Eye (tissue), 1 donor: ENCODE measurements at regions not wholly inside any gene's neighbourhood (a gene's known extent, or its start where the extent isn't known, plus 50 kb on each side); places are given as distances from the start of the nearest gene placed in this dataset.
"Not testable (repeated sequence)": the region's sequence is repeated elsewhere in the genome, so short reads cannot be mapped to it uniquely, and the experiment has no call there.

Source experiments
- DNase-seq: peaks from one replicate; pipeline ENCODE4 v3.0.0-alpha.2; 2015

DNA sequence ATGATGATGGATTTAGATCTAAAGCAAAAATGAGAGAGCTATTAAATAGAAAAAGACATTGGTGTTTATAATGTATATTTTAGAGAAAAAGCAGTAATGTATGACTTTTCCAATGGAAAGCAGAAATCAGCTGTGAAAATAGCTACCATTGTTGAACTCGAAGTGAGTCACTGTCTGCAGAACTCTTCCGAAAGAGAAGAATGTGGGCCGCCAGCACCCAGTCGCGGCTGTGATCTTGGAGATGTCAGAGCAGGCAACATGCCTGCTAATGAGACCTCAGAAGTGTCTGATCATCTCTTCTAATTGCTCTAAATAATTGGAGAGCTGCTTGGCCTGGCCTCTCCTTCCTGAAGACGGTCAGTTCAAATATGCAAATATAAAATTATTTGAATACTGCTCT lies 333.6 kb upstream of the RUNX1 start:
- no peak for DNase-seq

DNA sequence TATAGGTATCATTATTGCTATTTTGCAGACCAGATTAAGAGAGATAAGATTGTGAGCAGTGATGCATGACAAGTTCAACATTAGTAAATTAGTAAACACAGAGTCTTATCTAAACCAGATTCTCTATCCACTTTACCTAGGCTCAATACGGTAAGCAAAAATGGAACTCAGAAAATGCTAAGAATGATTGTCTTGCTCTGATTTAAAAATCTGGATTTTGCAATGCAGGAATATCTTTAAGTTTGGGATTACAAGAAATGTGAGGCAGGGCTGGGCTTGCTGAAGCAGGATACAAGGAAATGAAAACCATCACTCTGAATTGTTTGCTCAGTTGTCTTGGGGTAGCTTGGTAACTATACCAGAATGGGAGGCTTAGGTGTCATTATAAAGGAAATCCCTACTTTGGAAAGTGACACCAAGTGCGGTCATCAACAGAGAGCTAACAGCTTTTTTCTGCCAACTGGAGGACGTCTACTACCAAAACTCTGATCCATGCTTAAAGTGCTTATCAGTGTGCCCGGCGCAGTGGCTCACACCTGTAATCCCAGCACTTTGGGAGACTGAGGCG lies 332.7 kb upstream of the RUNX1 start:
- no peak for DNase-seq

DNA sequence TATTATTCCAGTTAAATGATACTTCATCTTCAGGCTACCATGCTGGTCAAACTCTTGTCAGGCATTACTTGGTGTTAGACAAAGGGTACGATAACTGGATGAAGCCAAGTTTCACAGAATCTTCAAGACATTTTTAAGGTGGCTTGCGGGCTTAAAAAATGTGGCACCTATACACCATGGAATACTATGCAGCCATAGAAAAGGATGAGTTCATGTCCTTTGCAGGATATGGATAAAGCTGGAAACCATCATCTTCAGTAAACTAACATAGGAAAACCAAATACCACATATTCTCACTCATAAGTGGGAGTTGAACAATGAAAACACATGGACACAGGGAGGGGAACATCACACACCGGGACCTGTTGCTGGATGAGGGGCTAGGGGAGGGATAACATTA lies 331.2 kb upstream of the RUNX1 start:
- not testable (repeated sequence) for DNase-seq

- no peak for DNase-seq
Observed at GRCh38 chr21:35378881-35379280, 329.8 kb upstream of the RUNX1 start.

DNA sequence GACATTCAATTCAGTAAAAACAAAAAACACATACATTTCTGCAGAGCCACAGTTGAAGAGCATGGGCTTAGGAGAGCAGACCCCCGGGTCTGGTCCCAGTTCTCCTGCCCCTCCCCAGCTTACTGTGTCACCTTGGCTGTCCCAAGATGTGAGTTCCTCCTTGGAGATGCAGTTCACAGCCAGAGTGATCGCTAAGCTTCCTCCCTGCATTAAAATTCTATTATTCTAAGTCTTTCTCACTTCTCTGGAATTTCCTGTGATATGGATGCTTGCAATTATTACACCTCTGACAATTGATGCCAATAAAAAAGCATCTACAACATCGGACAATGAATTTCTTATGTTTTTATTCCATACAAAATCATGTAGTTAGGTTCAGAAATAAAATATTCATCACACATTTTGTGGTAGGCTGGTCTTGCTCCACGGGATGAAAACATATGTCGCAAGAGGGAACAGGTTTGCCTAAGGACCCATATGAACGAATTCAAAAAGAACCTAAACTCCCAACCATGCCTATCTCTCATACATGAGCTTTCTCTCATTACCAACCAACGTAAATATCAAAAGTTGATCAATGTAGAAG lies 328.5 kb upstream of the RUNX1 start:
- DNase-seq: no peak

DNA sequence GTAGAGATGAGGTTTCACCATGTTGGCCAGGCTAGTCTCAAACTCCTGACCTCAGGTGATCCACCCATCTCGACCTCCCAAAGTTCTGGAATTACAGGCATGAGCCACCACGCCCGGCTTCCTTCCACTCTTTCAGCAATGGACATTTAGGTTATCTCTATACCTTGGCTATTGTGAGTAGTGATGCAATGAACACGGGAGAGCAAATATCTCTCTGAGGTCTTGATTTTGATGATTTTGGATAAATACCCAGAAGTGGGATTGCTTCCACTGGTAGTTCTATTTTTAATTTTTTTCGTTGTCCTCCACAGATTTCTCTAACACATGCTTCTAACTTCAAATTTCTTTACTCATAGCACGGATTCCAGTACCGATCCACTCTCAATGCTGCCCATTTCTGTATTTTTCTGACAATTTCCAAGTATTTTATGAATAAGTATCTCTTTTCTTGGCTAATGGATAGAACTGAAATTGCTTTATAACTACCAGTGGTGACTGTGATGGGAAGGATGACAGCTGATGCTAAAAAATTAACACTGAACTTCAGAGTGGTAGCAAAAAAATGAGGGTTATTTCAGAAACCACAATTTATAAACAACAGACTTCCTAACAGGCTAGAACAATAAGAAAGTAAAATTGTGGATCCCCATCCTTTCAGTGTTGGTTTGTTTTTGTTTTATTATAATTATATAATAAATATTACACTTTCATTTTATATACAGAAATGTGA lies 327.5 kb upstream of the RUNX1 start:
- DNase-seq: no peak

- DNase-seq: no peak
Observed at GRCh38 chr21:35375115-35375514, 326.0 kb upstream of the RUNX1 start.

- DNase-seq: no peak
Observed at GRCh38 chr21:35373998-35374397, 324.9 kb upstream of the RUNX1 start.

GRCh38 chr21:35372201-35372600 lies 323.1 kb upstream of the RUNX1 start:
- no peak for DNase-seq

GRCh38 chr21:35370671-35371070 lies 321.6 kb upstream of the RUNX1 start:
- DNase-seq: no peak

DNA sequence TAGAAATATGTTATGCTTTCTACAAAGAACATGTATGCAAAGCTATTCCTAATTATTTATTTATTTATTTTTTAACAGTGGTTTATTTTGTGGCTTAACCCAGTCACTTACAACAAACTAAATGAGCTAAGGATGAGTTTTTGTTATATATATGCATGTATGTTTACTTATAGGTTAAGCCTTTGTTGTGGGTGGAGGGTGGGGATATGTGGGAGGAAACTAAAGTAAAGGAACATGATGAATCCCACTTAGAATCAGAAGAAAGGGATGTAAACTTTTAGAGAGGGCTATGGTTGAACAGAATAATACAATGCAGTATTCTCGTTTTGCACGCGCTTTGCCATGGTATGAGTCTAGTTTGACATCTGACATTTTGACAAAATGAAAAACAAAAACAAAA lies 321.0 kb upstream of the RUNX1 start:
- no peak for DNase-seq

DNA sequence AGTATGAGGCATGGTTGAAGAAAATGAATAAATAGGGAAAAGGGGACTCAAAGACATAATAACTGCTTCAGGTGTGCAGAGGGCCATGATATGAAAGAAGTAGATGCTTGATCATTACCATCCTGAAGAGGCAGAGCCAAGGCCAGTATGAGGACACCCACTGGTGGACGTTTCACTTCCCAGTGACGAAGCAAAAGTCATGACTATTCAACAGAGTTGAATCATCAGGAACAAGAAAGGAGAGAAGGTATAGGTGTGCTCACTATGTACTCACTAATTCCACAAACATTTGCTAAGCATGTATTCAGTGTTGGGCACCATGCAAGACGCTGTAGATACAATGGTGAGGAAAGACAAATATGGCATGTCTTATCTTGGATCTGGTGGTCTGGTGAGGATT lies 319.2 kb upstream of the RUNX1 start:
- DNase-seq: no peak

GRCh38 chr21:35367553-35367952 lies 318.5 kb upstream of the RUNX1 start:
- no peak for DNase-seq

- peak; percentile 36 for DNase-seq
Observed at GRCh38 chr21:35366394-35367080, 317.4 kb upstream of the RUNX1 start.

DNA sequence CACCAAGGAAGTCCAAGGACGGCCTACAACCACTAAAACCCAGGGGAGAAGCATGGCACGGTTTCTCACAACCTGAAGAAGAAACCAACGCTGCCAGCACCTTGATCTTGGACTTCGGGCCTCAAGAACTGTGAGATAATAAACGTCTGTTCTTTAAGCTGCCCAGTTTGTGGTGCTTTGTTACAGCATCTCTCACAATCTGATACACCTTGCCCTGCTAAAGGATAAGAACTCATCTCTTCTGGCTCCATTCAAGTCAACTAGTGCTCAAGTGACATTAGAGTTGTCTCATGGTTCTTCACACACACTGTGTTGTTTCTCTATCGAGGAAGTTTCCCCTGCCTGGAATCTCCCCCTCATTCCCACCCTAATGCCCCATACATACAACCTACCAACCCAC lies 314.4 kb upstream of the RUNX1 start:
- DNase-seq: no peak

GRCh38 chr21:35361988-35362387 lies 312.9 kb upstream of the RUNX1 start:
- DNase-seq: no peak

- no peak for DNase-seq
Observed at GRCh38 chr21:35360870-35361570, 311.9 kb upstream of the RUNX1 start.

GRCh38 chr21:35359076-35359475 lies 310.0 kb upstream of the RUNX1 start:
- no peak for DNase-seq

DNA sequence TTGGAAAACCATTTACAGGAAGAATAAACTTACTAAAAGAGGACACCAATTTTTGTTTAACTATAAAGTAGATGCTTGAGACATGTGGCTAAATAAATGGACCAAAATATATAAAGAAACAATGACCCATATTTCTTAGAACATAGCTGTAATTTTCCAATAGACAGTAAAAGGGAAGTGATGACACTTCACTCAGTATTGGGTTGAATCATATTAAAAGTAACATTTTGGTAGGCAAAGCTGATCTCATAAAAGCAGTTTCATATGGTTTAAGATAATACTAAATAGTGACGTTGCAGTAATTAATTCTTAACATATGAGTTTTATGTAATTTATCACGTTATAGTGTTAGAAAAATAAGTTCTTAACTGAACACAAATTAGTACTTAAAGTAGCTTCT lies 308.9 kb upstream of the RUNX1 start:
- no peak for DNase-seq

DNA sequence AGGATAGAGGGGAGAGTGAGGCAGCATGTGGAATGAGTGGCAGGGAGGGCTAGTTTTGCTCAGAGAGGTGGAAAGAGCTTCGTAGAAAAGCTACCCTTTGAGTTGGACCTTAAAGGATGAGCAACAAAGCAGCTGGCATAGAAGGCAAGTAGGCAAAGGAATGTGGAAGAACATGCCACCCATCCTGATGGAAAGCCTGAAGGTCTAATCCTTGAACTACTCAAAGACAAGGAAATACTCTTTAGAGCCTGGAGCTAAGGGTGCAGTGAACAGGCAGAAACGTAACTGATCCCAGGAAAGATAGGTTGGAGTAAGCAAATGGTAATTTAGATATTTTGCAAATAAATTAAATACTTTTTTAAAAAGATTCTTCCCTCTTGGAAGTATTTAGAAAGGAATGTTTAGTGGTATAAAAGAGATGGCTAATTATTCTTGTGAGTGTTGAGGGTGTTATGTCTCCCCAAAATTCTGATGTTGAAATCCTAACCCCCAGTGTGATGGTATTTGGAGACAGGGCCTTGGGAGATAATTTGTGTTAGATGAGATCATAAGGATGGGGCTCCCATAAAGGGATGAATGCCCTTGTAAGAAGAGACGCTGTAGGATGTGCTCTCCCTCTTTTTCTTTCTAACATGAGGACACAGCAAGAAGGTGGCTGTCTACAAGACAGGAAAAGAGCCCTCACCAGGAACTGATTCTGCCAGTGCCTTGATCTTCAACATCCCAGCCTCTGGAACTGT lies 308.1 kb upstream of the RUNX1 start:
- DNase-seq: no peak

- DNase-seq: no peak
Observed at GRCh38 chr21:35354078-35354477, 305.0 kb upstream of the RUNX1 start.

DNA sequence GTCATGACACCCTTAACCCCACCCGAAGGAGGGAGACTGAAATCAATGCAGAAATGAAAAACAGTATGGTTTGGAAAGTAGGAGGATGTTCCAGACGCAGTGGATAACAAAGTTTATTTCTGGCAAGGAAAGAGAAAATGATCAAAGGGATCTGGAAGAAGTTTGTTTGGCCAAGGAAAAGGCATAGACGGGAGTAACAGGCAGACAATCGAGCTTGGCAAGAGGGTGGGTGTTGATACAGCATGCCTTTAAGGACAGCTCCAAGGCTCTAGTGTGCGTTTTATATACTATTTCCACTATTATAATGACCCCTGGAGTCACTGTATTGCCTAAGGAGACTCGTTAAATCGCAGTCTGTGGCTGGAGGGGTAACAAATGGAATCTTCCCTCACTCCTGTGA lies 303.7 kb upstream of the RUNX1 start:
- DNase-seq: no peak
